Epithelial cell of proximal tubule (primary cell): ENCODE measurements at regions not wholly inside any gene's neighbourhood (a gene's known extent, or its start where the extent isn't known, plus 50 kb on each side); places are given as distances from the start of the nearest gene placed in this dataset.

Source experiments
- DNase-seq: peaks from one replicate; pipeline ENCODE4 v3.0.0-alpha.2; 2011; ENCODE audit warnings: low read depth
- H3K4me3 ChIP-seq: 2 replicates; pipeline ENCODE4 v1.5.1; 2011; ENCODE audit warnings: low read depth, mild to moderate bottlenecking, low read length
- TF ChIP-seq, protein P1 (sequence below): conservative IDR thresholded peaks from 2 replicates; pipeline ENCODE4 v1.5.1; 2012; ENCODE audit warnings: low read depth, mild to moderate bottlenecking, low read length

DNA sequence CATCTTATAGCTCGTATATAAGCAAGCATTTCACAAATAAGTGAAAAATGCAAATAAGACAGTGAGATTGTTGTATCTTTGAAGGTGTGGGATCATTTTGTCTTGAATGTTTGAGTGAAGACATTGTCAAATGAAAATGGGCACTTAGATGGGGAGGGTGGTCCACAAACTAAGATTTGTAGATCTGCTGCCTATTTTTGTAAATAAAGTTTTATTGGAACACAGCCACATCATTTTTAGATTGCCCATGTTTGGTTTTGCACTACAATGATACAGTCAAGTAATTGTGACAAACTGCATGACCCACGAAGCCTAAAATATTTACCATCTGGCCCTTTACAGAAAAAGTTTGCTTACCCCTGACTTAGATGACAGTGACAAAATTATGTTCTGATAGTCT is 156.7 kb downstream of the PAH start:
- TF ChIP-seq, protein P1, sequence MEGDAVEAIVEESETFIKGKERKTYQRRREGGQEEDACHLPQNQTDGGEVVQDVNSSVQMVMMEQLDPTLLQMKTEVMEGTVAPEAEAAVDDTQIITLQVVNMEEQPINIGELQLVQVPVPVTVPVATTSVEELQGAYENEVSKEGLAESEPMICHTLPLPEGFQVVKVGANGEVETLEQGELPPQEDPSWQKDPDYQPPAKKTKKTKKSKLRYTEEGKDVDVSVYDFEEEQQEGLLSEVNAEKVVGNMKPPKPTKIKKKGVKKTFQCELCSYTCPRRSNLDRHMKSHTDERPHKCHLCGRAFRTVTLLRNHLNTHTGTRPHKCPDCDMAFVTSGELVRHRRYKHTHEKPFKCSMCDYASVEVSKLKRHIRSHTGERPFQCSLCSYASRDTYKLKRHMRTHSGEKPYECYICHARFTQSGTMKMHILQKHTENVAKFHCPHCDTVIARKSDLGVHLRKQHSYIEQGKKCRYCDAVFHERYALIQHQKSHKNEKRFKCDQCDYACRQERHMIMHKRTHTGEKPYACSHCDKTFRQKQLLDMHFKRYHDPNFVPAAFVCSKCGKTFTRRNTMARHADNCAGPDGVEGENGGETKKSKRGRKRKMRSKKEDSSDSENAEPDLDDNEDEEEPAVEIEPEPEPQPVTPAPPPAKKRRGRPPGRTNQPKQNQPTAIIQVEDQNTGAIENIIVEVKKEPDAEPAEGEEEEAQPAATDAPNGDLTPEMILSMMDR: no peak
- DNase-seq: no peak
- no peak overlapping the region for H3K4me3 ChIP-seq

DNA sequence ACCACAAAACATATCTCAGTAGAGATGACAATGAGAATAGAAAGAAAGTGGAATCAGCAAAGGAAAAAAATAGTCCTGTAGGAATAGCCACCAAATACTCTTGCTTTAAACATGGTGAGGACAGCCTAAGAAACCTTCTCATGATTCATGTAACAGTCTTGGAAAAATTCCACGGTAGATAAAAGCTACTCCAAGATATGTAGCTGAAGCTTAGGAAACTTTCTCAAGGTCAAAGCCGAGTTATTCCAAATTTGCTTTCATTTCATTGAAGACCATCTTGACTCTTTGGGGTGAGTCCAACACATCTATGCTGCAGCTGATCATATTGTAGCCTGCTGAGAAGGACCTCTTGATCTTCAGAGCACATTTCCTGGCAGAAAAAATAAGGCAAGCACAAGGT is 157.6 kb downstream of the PAH start:
- DNase-seq: no peak
- no peak overlapping the region for H3K4me3 ChIP-seq
- TF ChIP-seq, protein P1: no peak

DNA sequence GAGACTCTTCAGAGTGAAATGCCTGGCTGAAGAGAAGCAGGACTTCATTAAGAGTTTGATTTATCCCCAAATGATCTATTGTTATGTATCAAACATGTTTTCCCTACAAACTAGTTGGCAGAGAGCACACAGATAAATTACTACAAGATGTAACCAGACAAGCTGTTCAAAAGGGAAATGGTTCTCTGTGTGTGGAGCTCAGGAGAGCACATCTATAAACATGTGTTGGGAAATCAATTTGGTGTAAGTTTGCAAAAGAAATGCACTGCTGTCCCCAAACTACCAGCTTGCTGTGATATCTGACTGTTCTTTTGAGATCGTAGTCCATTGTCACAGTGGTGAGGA is 159.2 kb downstream of the PAH start:
- TF ChIP-seq, protein P1: no peak
- DNase-seq: no peak
- no peak overlapping the region for H3K4me3 ChIP-seq

GRCh38 chr12:102757154-102757881 is 159.7 kb downstream of the PAH start:
- TF ChIP-seq, protein P1: no peak
- no peak overlapping the region for H3K4me3 ChIP-seq
- no peak for DNase-seq

GRCh38 chr12:102756530-102756929 is 160.5 kb downstream of the PAH start:
- TF ChIP-seq, protein P1: no peak
- no peak for DNase-seq
- no peak overlapping the region for H3K4me3 ChIP-seq

DNA sequence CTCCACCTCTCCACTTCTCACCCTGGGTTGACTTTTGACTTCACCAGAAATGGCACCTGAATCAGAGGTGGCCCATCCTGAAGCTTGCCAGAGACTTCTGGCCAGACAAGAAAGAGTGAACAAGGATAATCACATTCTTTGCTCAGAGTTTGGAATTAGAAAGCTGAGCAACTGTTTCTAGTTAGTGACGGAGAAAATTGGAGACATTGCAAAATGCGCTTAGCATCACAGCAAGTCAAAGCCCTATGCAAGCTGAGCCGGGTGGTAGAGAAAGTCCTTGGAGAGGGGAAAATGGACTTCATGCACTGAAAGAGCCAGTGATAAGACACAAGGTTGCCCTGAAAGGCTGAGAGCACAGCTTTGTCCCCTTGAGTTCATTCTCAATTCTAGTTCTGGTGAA is 161.8 kb downstream of the PAH start:
- TF ChIP-seq, protein P1: no peak

GRCh38 chr12:102753802-102754201 is 163.2 kb downstream of the PAH start:
- H3K4me3 ChIP-seq: no peak overlapping the region
- DNase-seq: no peak
- TF ChIP-seq, protein P1: no peak

More for the DNA sequence above, 161.8 kb downstream of the PAH start:
- H3K4me3 ChIP-seq: no peak overlapping the region
- DNase-seq: no peak
